Keratinocyte (primary cell): ENCODE measurements at regions not wholly inside any gene's neighbourhood (a gene's known extent, or its start where the extent isn't known, plus 50 kb on each side); places are given as distances from the start of the nearest gene placed in this dataset.
A peak's percentile ranks its signal among the peaks of the same experiment; 100 is the strongest.

Experiments
- DNase-seq: peaks from one replicate; pipeline ENCODE4 v3.0.0-alpha.2; 2011; ENCODE audit warnings: low read depth, missing footprints, low spot score
- FAIRE-seq: peaks from 2 replicates; lab custom pipeline; 2011; peaks lifted over from hg19 to GRCh38; lab: Jason Lieb, UNC
- H2AFZ ChIP-seq: 2 replicates; pipeline ENCODE4 v1.6.0; 2012; ENCODE audit warnings: low read length, control low read depth, inconsistent platforms; ENCODE audit not compliant: control insufficient read depth
- H3K27ac ChIP-seq: 2 replicates; pipeline ENCODE4 v1.5.1; 2011; ENCODE audit warnings: low read length; ENCODE audit not compliant: control insufficient read depth, insufficient read depth
- H3K27me3 ChIP-seq: 3 replicates; pipeline ENCODE4 v1.6.0; 2011; ENCODE audit warnings: low read length; ENCODE audit not compliant: control insufficient read depth, insufficient read depth; ENCODE audit errors: extremely low read depth
- H3K36me3 ChIP-seq, 2 experiments: 2 replicates in 1 of 2; 3 replicates in 1 of 2; pipeline ENCODE4 v1.5.1; 2011; ENCODE audit warnings: low read length in 2 of 2, mild to moderate bottlenecking in 1 of 2; ENCODE audit not compliant: control insufficient read depth in 2 of 2, insufficient read depth in 2 of 2; ENCODE audit errors: extremely low read depth in 1 of 2
- H3K4me1 ChIP-seq: 3 replicates; pipeline ENCODE4 v1.5.1; 2011; ENCODE audit warnings: low read length; ENCODE audit not compliant: control insufficient read depth, insufficient read depth; ENCODE audit errors: extremely low read depth
- H3K4me2 ChIP-seq: 3 replicates; pipeline ENCODE4 v1.6.0; 2011; ENCODE audit warnings: low read depth, low read length; ENCODE audit not compliant: control insufficient read depth, insufficient read depth; ENCODE audit errors: extremely low read depth
- H3K4me3 ChIP-seq, 3 experiments: fragments of 200-600 bp in 1 of 3; sonication (generic) in 1 of 3; 2 replicates in 2 of 3; 3 replicates in 1 of 3; pipeline ENCODE4 v1.5.1; 2011 to 2016; ENCODE audit warnings: low read length in 3 of 3, mild to moderate bottlenecking in 3 of 3, control low read depth in 2 of 3, inconsistent platforms in 1 of 3, low read depth in 1 of 3, mixed read lengths in 1 of 3, mixed run types in 1 of 3, moderate library complexity in 1 of 3; ENCODE audit not compliant: control insufficient read depth in 2 of 3, insufficient read depth in 2 of 3; ENCODE audit errors: extremely low read depth in 1 of 3
- H3K79me2 ChIP-seq: 2 replicates; pipeline ENCODE4 v1.6.0; 2012; ENCODE audit warnings: low read length; ENCODE audit not compliant: control insufficient read depth, insufficient read depth
- H3K9ac ChIP-seq: 3 replicates; pipeline ENCODE4 v1.6.0; 2011; ENCODE audit warnings: low read length; ENCODE audit not compliant: control insufficient read depth, insufficient read depth; ENCODE audit errors: extremely low read depth
- H3K9me1 ChIP-seq: 3 replicates; pipeline ENCODE4 v1.6.0; 2011; ENCODE audit warnings: low read length; ENCODE audit not compliant: control insufficient read depth, insufficient read depth; ENCODE audit errors: extremely low read depth
- H3K9me3 ChIP-seq: 2 replicates; pipeline ENCODE4 v1.5.1; 2012; ENCODE audit warnings: low read depth, low read length; ENCODE audit not compliant: control insufficient read depth
- H4K20me1 ChIP-seq: 3 replicates; pipeline ENCODE4 v1.6.0; 2011; ENCODE audit warnings: low read length; ENCODE audit not compliant: control insufficient read depth, insufficient read depth; ENCODE audit errors: extremely low read depth
- CTCF ChIP-seq, 3 experiments: IDR thresholded peaks in 1 of 3; conservative IDR thresholded peaks in 1 of 3; optimal IDR thresholded peaks in 1 of 3; 2 replicates in 2 of 3; 3 replicates in 1 of 3; pipeline versions ENCODE3 to v1.5.1; 2011; ENCODE audit warnings: low read length in 3 of 3, mild to moderate bottlenecking in 3 of 3, moderate library complexity in 2 of 3, control low read depth in 1 of 3, inconsistent platforms in 1 of 3; ENCODE audit not compliant: insufficient read depth in 2 of 3; ENCODE audit errors: extremely low read depth in 1 of 3
- EZH2 ChIP-seq: IDR thresholded peaks from one replicate; pipeline ENCODE4 v1.6.1; 2012; ENCODE audit warnings: inconsistent platforms, mild to moderate bottlenecking, low read length, moderate library complexity
- dilution Hi-C: fragments of 300-500 bp; cut with MboI; formaldehyde crosslinking; loops from one replicate; pipeline ENCODE4 v1.7.0; 2020; ENCODE audit warnings: low sequenced_read_pairs; ENCODE audit not compliant: extremely low pct_ligation_motif_present

GRCh38 chr14:82694820-82695219, 1161.2 kb upstream of the SEL1L start:
- FAIRE-seq (no peak), DNase-seq (peak; percentile 50)
- H3K9me1 ChIP-seq, result no peaks in the 10 kb centered on the region
- H4K20me1 ChIP-seq, result no peaks in the 10 kb centered on the region
- peak overlapping the region; percentile 11 for H3K27ac ChIP-seq
- no peak overlapping the region for H3K9ac ChIP-seq
- H3K36me3 ChIP-seq, result no peaks in the 10 kb centered on the region
- no peak overlapping the region for H2AFZ ChIP-seq
- no peaks in the 10 kb centered on the region for H3K79me2 ChIP-seq
- no peak overlapping the region for H3K4me3 ChIP-seq
- no peaks in the 10 kb centered on the region for H3K27me3 ChIP-seq
- no peak overlapping the region for H3K4me2 ChIP-seq
- no peaks in the 10 kb centered on the region for H3K9me3 ChIP-seq
- peaks cover 10% of the 10 kb centered on the region for H3K4me1 ChIP-seq
- TF ChIP-seq EZH2 (no peak), CTCF (optimal IDR thresholded peaks at IDR 0.05 in 1 of 3, IDR thresholded peaks at IDR 0.05 in 1 of 3, conservative IDR thresholded peaks at IDR 0.05 in 1 of 3; ENCODE audit: extremely low read depth in 1 of 3, insufficient read depth in 2 of 3, low read length in 3 of 3) (no peak)
- dilution Hi-C loops, result no loop called here

- H2AFZ ChIP-seq, result no peak overlapping the region
- no peaks in the 10 kb centered on the region for H4K20me1 ChIP-seq
- H3K36me3 ChIP-seq, result no peaks in the 10 kb centered on the region
- DNase-seq (no peak), FAIRE-seq (no peak)
- no peaks in the 10 kb centered on the region for H3K79me2 ChIP-seq
- H3K27ac ChIP-seq, result no peak overlapping the region
- H3K9me1 ChIP-seq, result no peaks in the 10 kb centered on the region
- no peak overlapping the region for H3K4me2 ChIP-seq
- H3K9ac ChIP-seq, result no peak overlapping the region
- TF ChIP-seq EZH2, result no peak
- TF ChIP-seq CTCF (optimal IDR thresholded peaks at IDR 0.05 in 1 of 3, IDR thresholded peaks at IDR 0.05 in 1 of 3, conservative IDR thresholded peaks at IDR 0.05 in 1 of 3; ENCODE audit: extremely low read depth in 1 of 3, insufficient read depth in 2 of 3, low read length in 3 of 3), result no peak
- H3K9me3 ChIP-seq, result no peaks in the 10 kb centered on the region
- dilution Hi-C loops, result no loop called here
- no peak overlapping the region for H3K4me3 ChIP-seq
- H3K27me3 ChIP-seq, result no peaks in the 10 kb centered on the region
- H3K4me1 ChIP-seq, result no peaks in the 10 kb centered on the region
Observed at GRCh38 chr14:82704218-82704617, 1170.6 kb upstream of the SEL1L start.
